ENCODE measurements at regions not wholly inside any gene's neighbourhood (a gene's known extent, or its start where the extent isn't known, plus 50 kb on each side); places are given as distances from the start of the nearest gene placed in this dataset.

DNA sequence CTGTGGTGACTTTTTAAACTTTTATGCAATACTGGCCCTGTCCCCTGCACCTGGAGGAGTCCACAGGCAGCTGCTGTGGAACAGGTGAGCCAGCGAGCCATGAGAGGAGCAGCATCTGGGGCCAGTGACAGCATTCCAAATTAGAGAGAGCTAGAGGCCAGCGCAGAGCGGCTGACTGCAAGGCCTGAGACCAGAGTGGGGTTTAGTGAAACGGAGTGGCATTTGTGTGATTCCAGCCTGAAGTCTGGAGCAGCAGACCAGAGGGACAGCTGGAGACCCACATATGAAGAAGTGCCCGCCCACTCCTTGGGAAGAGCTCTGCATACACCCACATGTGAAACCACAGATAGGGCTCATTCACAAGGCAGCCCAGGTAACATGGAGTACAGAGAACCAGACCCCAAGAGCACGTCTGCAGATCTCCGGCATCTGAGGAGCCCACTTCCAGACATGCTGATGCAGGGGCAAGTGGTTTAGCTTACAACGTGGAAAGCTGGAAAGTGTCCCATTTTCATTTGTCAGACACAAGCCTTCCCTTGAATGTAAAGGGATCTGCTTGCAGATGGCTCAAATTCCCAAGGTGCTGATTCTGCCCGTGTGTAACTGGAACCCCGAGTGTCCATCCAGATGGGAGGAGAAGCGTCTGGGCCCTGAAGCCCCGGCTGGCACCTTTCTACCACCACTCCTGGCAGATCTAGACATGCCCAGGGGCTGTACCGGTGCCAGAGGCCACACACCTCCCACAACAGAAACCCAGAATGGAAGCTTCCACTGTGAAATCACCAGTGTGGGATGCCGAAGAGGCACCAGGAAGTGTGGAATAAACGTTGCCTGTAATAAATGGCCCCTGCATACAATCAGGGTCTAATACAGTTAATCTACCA, 256.0 kb upstream of the TCERG1L start:
- no peak for TF ChIP-seq CTCF (IDR thresholded peaks at IDR 0.05; ENCODE audit: low read depth, low read length)
- TF ChIP-seq POLR2A (IDR thresholded peaks at IDR 0.05; ENCODE audit: extremely low read depth, insufficient read length), result no peak
- no peak for TF ChIP-seq MYC (IDR thresholded peaks at IDR 0.05; ENCODE audit: low read depth, low read length)

Measured in NB4 (cell line).